ENCODE measurements at regions not wholly inside any gene's neighbourhood (a gene's known extent, or its start where the extent isn't known, plus 50 kb on each side); places are given as distances from the start of the nearest gene placed in this dataset.

- no peaks in the 10 kb centered on the region for H3K79me1 ChIP-seq (ENCODE audit: low read length)
- H2BK5ac ChIP-seq (ENCODE audit: low read depth, low read length, poor library complexity): no peak overlapping the region
- no peak overlapping the region for H2AFZ ChIP-seq (ENCODE audit: insufficient read depth, low read length, poor library complexity)
- H3K9me3 ChIP-seq (ENCODE audit: insufficient read depth, low read depth, low read length): no peaks in the 10 kb centered on the region
- H3K4me1 ChIP-seq (ENCODE audit: control insufficient read depth in 1 of 2, insufficient read depth in 2 of 2, low read length in 2 of 2): no peaks in the 10 kb centered on the region
- H2BK12ac ChIP-seq (ENCODE audit: low read length): no peak overlapping the region
- H2BK120ac ChIP-seq (ENCODE audit: insufficient read depth, low read length, poor library complexity): no peak overlapping the region
- H3K4ac ChIP-seq (ENCODE audit: low read depth, low read length): no peak overlapping the region
- no peak overlapping the region for H3K18ac ChIP-seq (ENCODE audit: low read length)
- no peak overlapping the region for H3K27ac ChIP-seq (ENCODE audit: low read depth, low read length)
- H3K36me3 ChIP-seq (ENCODE audit: control insufficient read depth in 1 of 2, insufficient read depth in 2 of 2, low read length in 2 of 2): no peaks in the 10 kb centered on the region
- H2AK5ac ChIP-seq (ENCODE audit: low read length): no peak overlapping the region
- no CpG with 5 or more reads among the region's 1 CpG for WGBS (ENCODE audit: extremely low coverage, insufficient coverage, insufficient read length)
- H3K4me3 ChIP-seq (ENCODE audit: low read depth, low read length): no peak overlapping the region
- no peak overlapping the region for H4K8ac ChIP-seq (ENCODE audit: low read depth, low read length)
- H4K12ac ChIP-seq (ENCODE audit: low read depth, low read length): no peak overlapping the region
- H3K23ac ChIP-seq (ENCODE audit: low read length): no peak overlapping the region
- no peak overlapping the region for H3K4me2 ChIP-seq (ENCODE audit: low read length)
- no peak overlapping the region for H3K14ac ChIP-seq (ENCODE audit: low read length)
- H3K27me3 ChIP-seq (ENCODE audit: insufficient read depth, low read length): no peaks in the 10 kb centered on the region
- H4K91ac ChIP-seq (ENCODE audit: low read depth, low read length): no peak overlapping the region
- H3K79me2 ChIP-seq (ENCODE audit: control insufficient read depth, insufficient read depth, low read length, poor library complexity): no peaks in the 10 kb centered on the region
- no peak overlapping the region for H3K9ac ChIP-seq (ENCODE audit: low read length)
- no peak for DNase-seq
Measured at GRCh38 chr3:144708437-144708836, 736.8 kb downstream of the DIPK2A start.

- Histone ChIP-seq H2BK5ac (ENCODE audit: low read depth, low read length, poor library complexity) (no peak overlapping the region), H3K23ac (ENCODE audit: low read length) (no peak overlapping the region), H4K12ac (ENCODE audit: low read depth, low read length) (no peak overlapping the region), H2BK120ac (ENCODE audit: insufficient read depth, low read length, poor library complexity) (no peak overlapping the region), H2BK12ac (ENCODE audit: low read length) (no peak overlapping the region), H3K4ac (ENCODE audit: low read depth, low read length) (no peak overlapping the region), H3K9me3 (ENCODE audit: insufficient read depth, low read depth, low read length) (no peaks in the 10 kb centered on the region), H4K91ac (ENCODE audit: low read depth, low read length) (no peak overlapping the region), H3K79me2 (ENCODE audit: control insufficient read depth, insufficient read depth, low read length, poor library complexity) (no peaks in the 10 kb centered on the region), H3K14ac (ENCODE audit: low read length) (no peak overlapping the region), H3K4me3 (ENCODE audit: low read depth, low read length) (no peak overlapping the region), H3K36me3 (ENCODE audit: control insufficient read depth in 1 of 2, insufficient read depth in 2 of 2, low read length in 2 of 2) (no peaks in the 10 kb centered on the region), H3K27me3 (ENCODE audit: insufficient read depth, low read length) (no peaks in the 10 kb centered on the region), H3K27ac (ENCODE audit: low read depth, low read length) (no peak overlapping the region), H4K8ac (ENCODE audit: low read depth, low read length) (no peak overlapping the region), H3K4me1 (ENCODE audit: control insufficient read depth in 1 of 2, insufficient read depth in 2 of 2, low read length in 2 of 2) (no peaks in the 10 kb centered on the region), H2AFZ (ENCODE audit: insufficient read depth, low read length, poor library complexity) (no peak overlapping the region), H2AK5ac (ENCODE audit: low read length) (no peak overlapping the region), H3K18ac (ENCODE audit: low read length) (no peak overlapping the region), H3K4me2 (ENCODE audit: low read length) (no peak overlapping the region), H3K9ac (ENCODE audit: low read length) (no peak overlapping the region), H3K79me1 (ENCODE audit: low read length) (no peaks in the 10 kb centered on the region)
- WGBS (ENCODE audit: extremely low coverage, insufficient coverage, insufficient read length): no CpG with 5 or more reads among the region's 7 CpGs
- no peak for DNase-seq
Measured at GRCh38 chr3:144737281-144737680, 765.7 kb downstream of the DIPK2A start.

GRCh38 chr3:144743225-144743668 is 771.6 kb downstream of the DIPK2A start:
- no peaks in the 10 kb centered on the region for H3K36me3 ChIP-seq (ENCODE audit: control insufficient read depth in 1 of 2, insufficient read depth in 2 of 2, low read length in 2 of 2)
- H3K79me1 ChIP-seq (ENCODE audit: low read length): no peaks in the 10 kb centered on the region
- H3K4me3 ChIP-seq (ENCODE audit: low read depth, low read length): no peak overlapping the region
- H4K12ac ChIP-seq (ENCODE audit: low read depth, low read length): no peak overlapping the region
- H4K8ac ChIP-seq (ENCODE audit: low read depth, low read length): no peak overlapping the region
- no peak overlapping the region for H4K91ac ChIP-seq (ENCODE audit: low read depth, low read length)
- H3K27ac ChIP-seq (ENCODE audit: low read depth, low read length): no peak overlapping the region
- H2AK5ac ChIP-seq (ENCODE audit: low read length): no peak overlapping the region
- no peaks in the 10 kb centered on the region for H3K27me3 ChIP-seq (ENCODE audit: insufficient read depth, low read length)
- no peak for DNase-seq
- H3K4me1 ChIP-seq (ENCODE audit: control insufficient read depth in 1 of 2, insufficient read depth in 2 of 2, low read length in 2 of 2): no peaks in the 10 kb centered on the region
- H3K23ac ChIP-seq (ENCODE audit: low read length): no peak overlapping the region
- H2BK5ac ChIP-seq (ENCODE audit: low read depth, low read length, poor library complexity): no peak overlapping the region
- H3K9me3 ChIP-seq (ENCODE audit: insufficient read depth, low read depth, low read length): no peaks in the 10 kb centered on the region
- no peak overlapping the region for H3K4me2 ChIP-seq (ENCODE audit: low read length)
- no peak overlapping the region for H2BK120ac ChIP-seq (ENCODE audit: insufficient read depth, low read length, poor library complexity)
- no peak overlapping the region for H2BK12ac ChIP-seq (ENCODE audit: low read length)
- H3K18ac ChIP-seq (ENCODE audit: low read length): no peak overlapping the region
- no peak overlapping the region for H2AFZ ChIP-seq (ENCODE audit: insufficient read depth, low read length, poor library complexity)
- H3K79me2 ChIP-seq (ENCODE audit: control insufficient read depth, insufficient read depth, low read length, poor library complexity): no peaks in the 10 kb centered on the region
- H3K9ac ChIP-seq (ENCODE audit: low read length): no peak overlapping the region
- WGBS (ENCODE audit: extremely low coverage, insufficient coverage, insufficient read length): no CpG with 5 or more reads among the region's 1 CpG
- H3K14ac ChIP-seq (ENCODE audit: low read length): no peak overlapping the region
- H3K4ac ChIP-seq (ENCODE audit: low read depth, low read length): no peak overlapping the region

- no peaks in the 10 kb centered on the region for H3K79me2 ChIP-seq (ENCODE audit: control insufficient read depth, insufficient read depth, low read length, poor library complexity)
- H3K9ac ChIP-seq (ENCODE audit: low read length): no peak overlapping the region
- no peaks in the 10 kb centered on the region for H3K79me1 ChIP-seq (ENCODE audit: low read length)
Measured at GRCh38 chr3:144744473-144744872, 772.9 kb downstream of the DIPK2A start.

More at GRCh38 chr3:144744473-144744872, 772.9 kb downstream of the DIPK2A start:
- Histone ChIP-seq H3K4me2 (ENCODE audit: low read length) (no peak overlapping the region), H2AK5ac (ENCODE audit: low read length) (no peak overlapping the region), H4K12ac (ENCODE audit: low read depth, low read length) (no peak overlapping the region), H3K36me3 (ENCODE audit: control insufficient read depth in 1 of 2, insufficient read depth in 2 of 2, low read length in 2 of 2) (no peaks in the 10 kb centered on the region), H3K23ac (ENCODE audit: low read length) (no peak overlapping the region), H4K8ac (ENCODE audit: low read depth, low read length) (no peak overlapping the region), H3K4me3 (ENCODE audit: low read depth, low read length) (no peak overlapping the region), H3K4ac (ENCODE audit: low read depth, low read length) (no peak overlapping the region), H3K18ac (ENCODE audit: low read length) (no peak overlapping the region), H3K14ac (ENCODE audit: low read length) (no peak overlapping the region), H4K91ac (ENCODE audit: low read depth, low read length) (no peak overlapping the region), H3K4me1 (ENCODE audit: control insufficient read depth in 1 of 2, insufficient read depth in 2 of 2, low read length in 2 of 2) (no peaks in the 10 kb centered on the region), H3K27me3 (ENCODE audit: insufficient read depth, low read length) (no peaks in the 10 kb centered on the region), H3K9me3 (ENCODE audit: insufficient read depth, low read depth, low read length) (no peaks in the 10 kb centered on the region), H2BK12ac (ENCODE audit: low read length) (no peak overlapping the region), H2BK5ac (ENCODE audit: low read depth, low read length, poor library complexity) (no peak overlapping the region), H2AFZ (ENCODE audit: insufficient read depth, low read length, poor library complexity) (no peak overlapping the region), H2BK120ac (ENCODE audit: insufficient read depth, low read length, poor library complexity) (no peak overlapping the region), H3K27ac (ENCODE audit: low read depth, low read length) (no peak overlapping the region)
- no CpG with 5 or more reads among the region's 4 CpGs for WGBS (ENCODE audit: extremely low coverage, insufficient coverage, insufficient read length)
- DNase-seq: no peak
